WI38 (cell line): ENCODE measurements at regions not wholly inside any gene's neighbourhood (a gene's known extent, or its start where the extent isn't known, plus 50 kb on each side); places are given as distances from the start of the nearest gene placed in this dataset.

Source experiments
- H3K4me3 ChIP-seq: 2 replicates; pipeline ENCODE4 v1.5.1; 2011; ENCODE audit warnings: low read depth, mild to moderate bottlenecking, control low read depth, low read length
- CTCF ChIP-seq: IDR thresholded peaks from 2 replicates; pipeline ENCODE4 v1.5.1; 2012; ENCODE audit warnings: low read depth, mild to moderate bottlenecking, control low read depth, low read length

GRCh38 chr11:96752221-96752620, 362.4 kb downstream of the JRKL start:
- no peak overlapping the region for H3K4me3 ChIP-seq
- TF ChIP-seq CTCF: no peak

- H3K4me3 ChIP-seq: no peak overlapping the region
- no peak for TF ChIP-seq CTCF
Measured at GRCh38 chr11:96753997-96754396, 364.2 kb downstream of the JRKL start.

GRCh38 chr11:96755209-96755608, 365.4 kb downstream of the JRKL start:
- TF ChIP-seq CTCF: no peak
- H3K4me3 ChIP-seq: no peak overlapping the region

- TF ChIP-seq CTCF: no peak
- H3K4me3 ChIP-seq: no peak overlapping the region
Measured at GRCh38 chr11:96755752-96756151, 365.9 kb downstream of the JRKL start.

GRCh38 chr11:96758957-96759356, 369.1 kb downstream of the JRKL start:
- no peak for TF ChIP-seq CTCF
- H3K4me3 ChIP-seq: no peak overlapping the region

- TF ChIP-seq CTCF: no peak
Measured at GRCh38 chr11:96760306-96760705, 370.5 kb downstream of the JRKL start.

GRCh38 chr11:96760815-96761214, 371.0 kb downstream of the JRKL start:
- H3K4me3 ChIP-seq: no peak overlapping the region
- TF ChIP-seq CTCF: no peak

More at GRCh38 chr11:96760306-96760705, 370.5 kb downstream of the JRKL start:
- no peak overlapping the region for H3K4me3 ChIP-seq
